ENCODE measurements at regions not wholly inside any gene's neighbourhood (a gene's known extent, or its start where the extent isn't known, plus 50 kb on each side); places are given as distances from the start of the nearest gene placed in this dataset.

- TF ChIP-seq EZH2phosphoT487 (IDR thresholded peaks at IDR 0.05; ENCODE audit: borderline replicate concordance, low read length): no peak
- TF ChIP-seq EZH2 (IDR thresholded peaks at IDR 0.05; ENCODE audit: low read length, unreplicated experiment): no peak
Observed at GRCh38 chr12:124422570-124423523, 128.0 kb downstream of the RFLNA start.

Measured in PC-3 (cell line).